BJ (cell line): ENCODE measurements at regions not wholly inside any gene's neighbourhood (a gene's known extent, or its start where the extent isn't known, plus 50 kb on each side); places are given as distances from the start of the nearest gene placed in this dataset.

Experiments used
- CTCF ChIA-PET: fragments of 350-600 bp; formaldehyde crosslinking; extraction: SDS; loops from one replicate; lab custom pipeline; 2021; ENCODE audit warnings: antibody characterized with exemption, inconsistent platforms; lab: Yijun Ruan, JAX
- POLR2A ChIA-PET: fragments of 300-600 bp; sonication (Branson Sonifier 250); formaldehyde crosslinking; extraction: SDS; loops from one replicate; lab custom pipeline; 2021; ENCODE audit warnings: antibody characterized with exemption; lab: Charles Lee
- DNase-seq: peaks from one replicate; pipeline ENCODE4 v3.0.0-alpha.2; 2011; ENCODE audit warnings: low read depth
- H3K27me3 ChIP-seq: 2 replicates; pipeline ENCODE4 v1.6.0; 2011; ENCODE audit warnings: low read length; ENCODE audit not compliant: control insufficient read depth, insufficient read depth
- H3K36me3 ChIP-seq: 2 replicates; pipeline ENCODE4 v1.5.1; 2011; ENCODE audit warnings: low read length; ENCODE audit not compliant: control insufficient read depth, insufficient read depth
- H3K4me3 ChIP-seq: 2 replicates; pipeline ENCODE4 v1.5.1; 2011; ENCODE audit warnings: low read depth, mild to moderate bottlenecking, control low read depth, low read length
- TF ChIP-seq, protein P1 (sequence below): IDR thresholded peaks from 2 replicates; pipeline ENCODE4 v1.5.1; 2011; ENCODE audit warnings: low read depth, mild to moderate bottlenecking, control low read depth, inconsistent platforms, low read length, moderate library complexity; ENCODE audit not compliant: insufficient read depth

DNA sequence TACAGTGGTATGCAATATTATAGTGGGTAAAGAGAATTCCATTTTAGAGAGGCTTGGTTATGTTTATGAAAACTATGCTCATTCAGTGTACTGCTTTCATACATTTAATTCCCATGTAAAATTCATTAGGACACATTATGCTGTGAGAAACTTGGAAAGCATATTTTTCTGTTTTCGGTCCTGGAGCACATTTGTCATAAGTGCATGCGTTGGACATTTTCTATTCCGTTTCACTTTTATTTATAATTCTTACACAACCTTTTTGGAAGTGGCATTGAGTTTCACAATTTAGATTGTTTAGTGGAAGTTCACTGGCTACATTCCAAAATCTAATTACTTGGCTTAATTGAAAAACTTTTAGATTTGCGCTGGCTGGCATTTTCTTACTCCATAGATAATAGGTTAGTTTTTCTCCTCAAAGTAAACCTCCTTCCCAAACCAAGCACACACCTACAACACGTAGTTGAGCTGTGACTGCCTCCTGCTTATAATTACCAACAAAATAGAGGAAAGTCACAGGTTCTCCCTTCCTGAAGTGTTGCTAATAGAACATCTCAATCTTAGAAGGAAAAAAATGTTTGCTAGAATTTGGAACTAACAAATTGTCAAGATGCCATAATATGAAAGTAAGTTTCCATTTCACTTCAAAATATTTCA, 938.5 kb downstream of the TRHDE start:
- TF ChIP-seq, protein P1, sequence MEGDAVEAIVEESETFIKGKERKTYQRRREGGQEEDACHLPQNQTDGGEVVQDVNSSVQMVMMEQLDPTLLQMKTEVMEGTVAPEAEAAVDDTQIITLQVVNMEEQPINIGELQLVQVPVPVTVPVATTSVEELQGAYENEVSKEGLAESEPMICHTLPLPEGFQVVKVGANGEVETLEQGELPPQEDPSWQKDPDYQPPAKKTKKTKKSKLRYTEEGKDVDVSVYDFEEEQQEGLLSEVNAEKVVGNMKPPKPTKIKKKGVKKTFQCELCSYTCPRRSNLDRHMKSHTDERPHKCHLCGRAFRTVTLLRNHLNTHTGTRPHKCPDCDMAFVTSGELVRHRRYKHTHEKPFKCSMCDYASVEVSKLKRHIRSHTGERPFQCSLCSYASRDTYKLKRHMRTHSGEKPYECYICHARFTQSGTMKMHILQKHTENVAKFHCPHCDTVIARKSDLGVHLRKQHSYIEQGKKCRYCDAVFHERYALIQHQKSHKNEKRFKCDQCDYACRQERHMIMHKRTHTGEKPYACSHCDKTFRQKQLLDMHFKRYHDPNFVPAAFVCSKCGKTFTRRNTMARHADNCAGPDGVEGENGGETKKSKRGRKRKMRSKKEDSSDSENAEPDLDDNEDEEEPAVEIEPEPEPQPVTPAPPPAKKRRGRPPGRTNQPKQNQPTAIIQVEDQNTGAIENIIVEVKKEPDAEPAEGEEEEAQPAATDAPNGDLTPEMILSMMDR = no peak
- Histone ChIP-seq H3K27me3 (no peaks in the 10 kb centered on the region), H3K4me3 (no peak overlapping the region), H3K36me3 (no peaks in the 10 kb centered on the region)
- ChIA-PET CTCF (no interaction called here), POLR2A (no interaction called here)
- no peak for DNase-seq

DNA sequence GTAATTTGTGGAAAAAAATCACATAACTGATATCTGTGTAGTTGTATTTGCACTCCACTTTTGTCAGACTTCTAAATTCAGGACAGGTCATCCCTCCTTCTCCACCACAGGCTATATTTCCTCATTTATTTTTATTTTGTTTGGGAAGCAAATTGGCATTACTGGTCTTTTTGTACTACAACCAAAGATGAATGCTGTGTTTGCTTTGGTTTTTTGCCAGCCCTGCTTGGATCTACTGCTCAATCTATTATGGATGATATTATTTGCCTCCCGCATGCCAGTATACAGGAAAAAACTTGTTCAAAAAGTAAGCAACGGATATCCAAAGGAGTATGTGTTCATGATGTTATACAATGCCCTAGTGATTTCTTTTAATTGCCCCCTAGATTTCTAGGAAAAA, 948.8 kb downstream of the TRHDE start:
- TF ChIP-seq, protein P1 = no peak
- no peak for DNase-seq
- Histone ChIP-seq H3K4me3 (no peak overlapping the region), H3K36me3 (no peaks in the 10 kb centered on the region), H3K27me3 (no peaks in the 10 kb centered on the region)
- ChIA-PET POLR2A (no interaction called here), CTCF (interaction anchor here (0.7 kb wide), 1 partner anchor 267 kb away, joined by 4 read pairs; no protein-coding TSS in a partner anchor)

DNA sequence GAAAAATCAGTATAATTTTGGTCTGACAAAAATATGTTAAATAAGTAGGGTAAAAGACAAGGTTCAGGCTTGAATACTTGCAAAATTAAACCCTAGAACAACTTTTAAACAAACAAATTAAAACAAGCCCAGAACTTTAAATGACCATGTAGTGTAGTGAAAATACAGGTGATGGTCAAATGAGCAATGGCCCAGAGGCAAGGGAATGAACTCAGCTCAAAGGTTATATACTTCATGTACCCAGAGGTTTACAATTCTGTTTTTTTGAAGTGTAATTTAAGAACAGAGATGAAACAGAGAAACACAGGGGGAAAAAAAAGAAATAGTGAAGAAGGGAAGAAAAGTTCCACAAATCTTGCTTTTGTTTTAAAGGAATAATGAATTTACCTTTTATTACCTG, 949.2 kb downstream of the TRHDE start:
- ChIA-PET POLR2A (no interaction called here), CTCF (interaction anchor here (0.7 kb wide), 1 partner anchor 266 kb away, joined by 4 read pairs; no protein-coding TSS in a partner anchor)
- no peaks in the 10 kb centered on the region for H3K36me3 ChIP-seq
- TF ChIP-seq, protein P1 = no peak
- DNase-seq = no peak
- no peaks in the 10 kb centered on the region for H3K27me3 ChIP-seq
- no peak overlapping the region for H3K4me3 ChIP-seq

DNA sequence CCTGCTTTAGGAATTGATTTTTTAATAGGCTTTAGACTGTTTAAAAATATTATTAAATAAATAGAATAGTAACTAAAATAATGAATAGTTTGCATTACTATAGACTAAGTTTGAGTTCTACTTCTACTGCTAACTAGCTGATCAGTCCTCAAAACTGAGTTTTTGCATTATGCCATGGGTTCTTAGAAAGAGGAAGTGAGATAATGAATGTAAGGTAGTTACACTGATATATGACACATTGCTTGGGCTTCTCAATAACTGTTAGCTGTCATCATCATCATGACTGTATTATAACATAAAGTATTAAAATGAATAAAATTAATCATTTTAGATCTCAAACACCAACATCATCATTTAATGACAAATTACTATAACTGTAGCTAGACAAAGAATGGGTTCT, 949.7 kb downstream of the TRHDE start:
- H3K4me3 ChIP-seq = no peak overlapping the region
- TF ChIP-seq, protein P1 = no peak
- no peaks in the 10 kb centered on the region for H3K36me3 ChIP-seq
- CTCF ChIA-PET = no interaction called here
- POLR2A ChIA-PET = no interaction called here
- DNase-seq = no peak
- no peaks in the 10 kb centered on the region for H3K27me3 ChIP-seq

DNA sequence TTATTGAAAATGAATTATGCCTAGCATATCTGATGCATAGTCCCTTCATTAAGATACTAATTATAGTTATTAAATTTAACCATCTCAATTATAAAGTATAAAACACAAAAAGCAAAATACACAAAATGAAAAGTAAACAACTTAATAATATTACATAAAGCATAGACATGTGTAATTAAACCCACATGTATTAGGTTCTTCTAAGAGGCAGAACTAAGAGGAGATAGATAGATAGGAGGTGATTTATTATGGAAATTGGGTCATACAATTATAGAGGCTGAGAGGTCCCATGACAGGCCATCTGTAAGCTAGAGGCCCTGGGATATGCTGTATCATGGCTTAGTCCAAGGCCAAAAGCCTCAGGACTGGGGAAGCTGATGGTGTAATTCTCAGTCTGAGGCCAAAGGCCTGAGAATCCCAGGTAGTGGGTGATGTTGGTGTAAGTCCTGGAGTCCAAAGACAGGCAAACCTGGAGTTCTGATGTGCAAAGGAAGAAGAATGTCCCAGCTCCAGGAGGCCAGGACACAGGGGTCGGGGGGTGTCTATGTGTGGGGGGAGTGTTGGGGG, 953.3 kb downstream of the TRHDE start:
- H3K36me3 ChIP-seq = no peaks in the 10 kb centered on the region
- CTCF ChIA-PET = no interaction called here
- TF ChIP-seq, protein P1 = no peak
- DNase-seq = no peak
- no peaks in the 10 kb centered on the region for H3K27me3 ChIP-seq
- H3K4me3 ChIP-seq = no peak overlapping the region
- POLR2A ChIA-PET = no interaction called here
